ENCODE measurements at regions not wholly inside any gene's neighbourhood (a gene's known extent, or its start where the extent isn't known, plus 50 kb on each side); places are given as distances from the start of the nearest gene placed in this dataset.

GRCh38 chr11:10993640-10994039 is 135.8 kb upstream of the ZBED5 start:
- TF ChIP-seq, protein P1, sequence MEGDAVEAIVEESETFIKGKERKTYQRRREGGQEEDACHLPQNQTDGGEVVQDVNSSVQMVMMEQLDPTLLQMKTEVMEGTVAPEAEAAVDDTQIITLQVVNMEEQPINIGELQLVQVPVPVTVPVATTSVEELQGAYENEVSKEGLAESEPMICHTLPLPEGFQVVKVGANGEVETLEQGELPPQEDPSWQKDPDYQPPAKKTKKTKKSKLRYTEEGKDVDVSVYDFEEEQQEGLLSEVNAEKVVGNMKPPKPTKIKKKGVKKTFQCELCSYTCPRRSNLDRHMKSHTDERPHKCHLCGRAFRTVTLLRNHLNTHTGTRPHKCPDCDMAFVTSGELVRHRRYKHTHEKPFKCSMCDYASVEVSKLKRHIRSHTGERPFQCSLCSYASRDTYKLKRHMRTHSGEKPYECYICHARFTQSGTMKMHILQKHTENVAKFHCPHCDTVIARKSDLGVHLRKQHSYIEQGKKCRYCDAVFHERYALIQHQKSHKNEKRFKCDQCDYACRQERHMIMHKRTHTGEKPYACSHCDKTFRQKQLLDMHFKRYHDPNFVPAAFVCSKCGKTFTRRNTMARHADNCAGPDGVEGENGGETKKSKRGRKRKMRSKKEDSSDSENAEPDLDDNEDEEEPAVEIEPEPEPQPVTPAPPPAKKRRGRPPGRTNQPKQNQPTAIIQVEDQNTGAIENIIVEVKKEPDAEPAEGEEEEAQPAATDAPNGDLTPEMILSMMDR (conservative IDR thresholded peaks at IDR 0.05; ENCODE audit: low read depth, low read length): no peak
- no peak for TF ChIP-seq EZH2 (IDR thresholded peaks at IDR 0.05; ENCODE audit: borderline replicate concordance, low read depth, low read length, poor library complexity, severe bottlenecking)

Data from A673 (cell line).